ENCODE measurements at regions not wholly inside any gene's neighbourhood (a gene's known extent, or its start where the extent isn't known, plus 50 kb on each side); places are given as distances from the start of the nearest gene placed in this dataset.
"Not testable (repeated sequence)": the region's sequence is repeated elsewhere in the genome, so short reads cannot be mapped to it uniquely, and the experiment has no call there.

DNA sequence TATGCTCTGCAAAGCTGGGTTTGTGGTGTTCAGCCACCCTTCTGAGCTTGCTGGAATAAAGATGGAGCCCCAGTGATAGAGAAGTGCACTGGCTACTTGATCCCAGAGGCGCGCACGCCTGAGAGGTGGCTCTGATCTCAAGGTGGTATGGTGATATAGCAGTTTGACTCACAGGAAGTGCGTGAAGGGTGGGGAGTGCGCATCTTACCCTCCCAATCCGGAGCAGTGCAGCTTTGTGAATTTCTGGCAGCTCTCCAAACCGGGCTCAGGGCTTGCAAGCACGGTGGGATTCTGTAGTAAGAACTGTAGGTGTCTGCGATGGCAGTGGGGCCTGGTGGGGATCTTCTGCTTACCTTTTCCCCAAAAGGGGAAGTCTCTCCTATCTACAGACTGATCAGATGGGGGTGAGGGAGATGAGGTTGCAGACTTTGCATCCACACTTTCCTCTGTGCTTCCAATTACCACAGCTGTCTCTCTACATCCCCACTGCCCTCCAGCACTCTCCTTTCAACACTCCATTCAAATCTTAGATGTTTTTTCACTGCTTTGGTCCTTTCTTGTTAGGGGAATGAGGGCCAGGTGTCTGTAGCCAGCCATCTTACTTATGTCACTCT lies 197.4 kb upstream of the SLC38A2 start:
- DNase-seq = no peak

DNA sequence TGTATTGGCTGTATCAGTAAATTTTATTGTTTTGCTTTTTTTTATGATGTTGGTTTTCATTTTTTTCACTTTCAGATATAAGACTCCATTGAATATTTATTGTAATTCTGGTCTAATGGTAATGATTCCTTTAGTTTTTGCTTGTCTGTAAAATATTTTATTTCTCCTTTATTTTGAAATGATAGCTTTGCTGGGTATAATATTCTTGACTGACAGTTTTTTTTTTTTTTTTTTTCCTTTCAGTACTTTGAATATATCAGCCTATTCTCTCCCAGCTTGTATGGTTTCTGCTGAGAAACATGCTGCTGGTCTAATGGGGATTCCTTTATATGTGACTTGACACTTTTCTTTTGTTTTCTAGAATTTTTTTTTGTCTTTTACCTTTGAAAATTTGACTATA lies 195.1 kb upstream of the SLC38A2 start:
- DNase-seq = no peak

DNA sequence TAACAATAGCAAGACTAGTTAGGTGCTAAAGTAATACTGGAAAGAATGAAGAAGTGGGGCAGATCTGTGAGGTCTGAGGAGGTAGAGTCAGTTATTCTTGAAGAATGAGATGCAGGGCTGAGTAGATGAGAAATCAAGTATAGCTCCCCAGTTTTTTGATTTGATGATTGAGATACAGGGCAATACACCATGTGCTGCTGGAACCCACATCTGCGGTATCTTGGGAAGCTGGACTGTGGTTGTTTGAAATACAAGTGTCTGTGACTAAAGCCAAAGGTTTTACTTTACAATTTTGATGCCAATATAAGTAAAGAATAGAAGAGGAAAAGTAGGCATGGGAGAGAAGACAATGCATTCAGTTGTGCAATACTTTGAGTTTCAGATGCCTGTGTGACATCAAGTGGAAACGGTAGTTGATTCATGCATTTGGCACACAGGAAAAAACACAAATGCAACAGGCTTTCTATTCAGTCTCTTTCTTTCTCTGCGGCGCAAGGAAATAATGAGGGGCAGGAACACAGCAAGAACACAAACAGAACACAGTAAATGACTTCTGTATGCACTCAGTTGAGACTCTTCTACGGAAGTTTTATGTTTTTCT lies 190.2 kb upstream of the SLC38A2 start:
- no peak for DNase-seq

DNA sequence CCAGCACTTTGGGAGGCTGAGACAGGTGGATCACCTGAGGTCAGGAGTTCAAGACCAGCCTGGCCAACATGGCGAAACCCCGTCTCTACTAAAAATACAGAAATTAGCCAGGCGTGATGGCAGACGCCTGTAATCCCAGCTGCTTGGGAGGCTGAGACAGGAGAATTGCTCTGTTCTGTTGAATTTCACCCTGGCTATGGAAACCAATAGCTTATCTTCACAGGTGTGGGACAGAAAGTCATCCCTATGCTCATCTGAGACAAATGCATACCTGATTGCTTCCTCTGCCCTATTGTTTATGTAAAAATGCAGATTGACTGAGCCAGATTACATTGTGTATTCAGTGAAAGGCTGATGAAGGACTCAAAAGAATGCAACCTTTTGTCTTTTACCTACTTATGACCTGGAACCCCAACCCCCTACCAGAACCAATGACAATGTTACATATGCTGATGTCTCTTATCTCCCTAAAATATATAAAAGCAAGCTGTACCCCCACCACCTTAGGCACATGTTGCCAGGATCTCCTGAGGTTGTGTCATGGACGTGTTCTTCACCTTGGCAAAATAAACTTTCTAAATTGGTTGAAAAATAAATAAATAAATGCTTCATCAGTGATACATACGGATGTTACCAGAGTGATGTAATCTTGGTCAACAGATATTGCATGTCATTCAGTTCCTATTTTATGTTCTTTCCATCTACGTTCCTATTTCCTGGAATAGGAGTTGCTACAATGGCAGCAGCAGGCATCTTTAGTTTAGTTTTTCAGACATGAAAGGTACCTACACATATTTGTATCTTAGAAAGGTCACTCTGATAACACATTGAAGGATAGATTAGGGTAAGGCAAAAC lies 189.4 kb upstream of the SLC38A2 start:
- DNase-seq = not testable (repeated sequence)

DNA sequence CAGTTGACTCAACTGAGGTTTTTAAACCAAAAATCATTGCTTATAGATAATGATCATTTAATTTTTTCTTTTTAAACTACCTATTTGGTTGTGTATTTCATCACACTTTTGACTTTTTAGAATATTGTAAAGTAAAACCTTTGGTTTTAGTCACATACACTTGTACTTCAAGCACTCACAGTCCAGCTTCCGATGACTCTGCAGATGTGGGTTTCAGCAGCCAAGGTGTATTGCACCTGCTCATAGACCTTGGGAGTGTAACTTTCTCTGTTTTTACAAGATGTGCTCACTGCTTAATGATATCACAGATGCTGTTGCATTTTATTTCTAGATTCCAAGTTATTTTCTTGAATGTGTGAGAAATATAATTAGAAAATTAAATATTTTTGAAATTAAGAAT lies 188.3 kb upstream of the SLC38A2 start:
- DNase-seq = no peak

DNA sequence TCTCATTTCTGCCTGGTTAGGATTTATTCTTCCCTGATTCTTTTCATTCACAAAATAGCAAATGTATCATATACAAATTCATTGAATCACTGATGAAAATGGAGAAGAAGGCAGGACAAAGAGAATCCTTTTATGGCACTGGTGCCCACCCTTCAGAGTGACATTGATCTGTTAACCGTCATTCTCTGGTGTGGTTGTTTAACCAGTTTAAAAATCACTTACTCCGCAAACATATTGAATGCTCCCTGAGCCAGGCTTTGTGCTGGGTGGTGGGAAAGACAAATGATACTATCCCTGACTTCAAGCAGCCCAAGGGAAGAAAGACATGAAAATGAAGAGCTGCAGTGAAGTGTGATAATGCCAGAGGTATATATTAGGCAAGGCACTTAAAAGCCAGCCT lies 187.5 kb upstream of the SLC38A2 start:
- DNase-seq = no peak

DNA sequence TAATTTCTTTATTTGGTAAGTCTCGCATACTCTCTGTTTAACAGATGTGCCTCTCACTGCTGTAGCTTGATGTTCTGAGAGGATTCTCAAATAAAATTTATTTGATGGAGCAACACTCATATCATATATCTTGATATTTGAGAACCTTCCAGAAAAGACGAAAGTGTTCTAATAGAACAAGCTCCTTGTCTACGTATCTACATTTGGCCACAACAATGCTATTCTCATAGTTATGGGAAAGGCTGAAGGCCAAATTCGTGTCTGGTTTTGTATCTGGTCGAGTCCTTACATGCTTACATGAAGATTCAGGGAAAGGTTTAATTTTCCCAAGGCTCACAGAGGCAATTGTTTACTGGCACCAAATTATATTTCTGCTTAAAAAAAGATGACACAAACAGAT lies 186.7 kb upstream of the SLC38A2 start:
- DNase-seq = no peak

DNA sequence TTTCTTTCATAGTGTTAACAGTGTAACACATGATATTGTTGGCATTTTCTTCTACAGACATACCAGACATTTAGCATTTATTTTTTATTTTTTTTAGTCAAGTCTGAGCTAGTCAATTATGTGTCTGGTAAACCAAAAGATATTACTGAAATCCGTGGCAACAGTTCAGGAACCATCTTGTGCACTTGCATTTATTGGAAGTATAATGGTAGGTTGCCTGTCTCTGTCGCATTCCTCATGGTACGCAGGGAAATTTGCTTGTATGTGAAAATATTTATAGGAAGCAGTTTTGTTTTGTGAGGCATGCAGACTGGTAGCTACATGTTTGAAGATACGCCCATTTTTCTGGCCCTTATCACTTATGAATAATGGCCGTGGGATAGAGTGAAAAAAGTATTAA lies 186.1 kb upstream of the SLC38A2 start:
- no peak for DNase-seq

DNA sequence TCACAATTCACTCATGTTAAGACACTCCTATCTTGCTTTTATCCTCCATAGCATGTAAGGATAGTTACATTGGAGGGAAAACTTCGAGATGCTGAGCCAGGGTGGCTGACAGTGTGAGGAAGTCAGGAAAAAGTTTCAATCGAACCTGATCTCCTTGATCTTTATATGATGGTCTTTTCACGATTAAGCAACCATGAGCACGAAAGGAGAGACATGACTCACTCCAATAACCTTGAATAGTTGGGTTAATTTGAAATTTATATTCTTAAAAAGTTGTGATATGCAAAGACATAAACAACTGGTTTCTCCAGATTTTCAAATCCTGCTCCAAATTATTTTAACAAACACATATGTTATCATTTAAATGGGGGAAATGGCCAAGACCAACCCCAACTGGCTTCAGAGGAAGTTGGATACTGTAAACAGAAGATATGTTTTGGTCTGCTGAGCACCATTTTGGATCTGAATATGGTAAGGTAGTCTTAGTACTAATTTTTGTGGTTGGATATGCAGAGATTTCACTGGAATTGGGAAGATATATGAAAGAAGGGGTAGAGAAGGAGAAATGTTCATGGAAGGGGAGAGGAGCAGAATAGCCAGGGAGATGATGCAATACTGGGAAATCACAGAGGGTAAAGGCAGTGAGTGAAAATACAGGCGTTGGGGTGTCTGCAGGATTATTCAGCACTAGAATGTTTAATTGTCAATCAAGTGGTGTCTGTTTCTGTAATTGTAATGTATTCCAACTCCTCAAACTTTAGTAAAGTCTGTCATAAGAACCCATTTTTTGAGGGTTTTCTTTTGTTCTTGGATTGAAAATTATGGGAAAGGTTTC lies 185.2 kb upstream of the SLC38A2 start:
- DNase-seq = no peak

DNA sequence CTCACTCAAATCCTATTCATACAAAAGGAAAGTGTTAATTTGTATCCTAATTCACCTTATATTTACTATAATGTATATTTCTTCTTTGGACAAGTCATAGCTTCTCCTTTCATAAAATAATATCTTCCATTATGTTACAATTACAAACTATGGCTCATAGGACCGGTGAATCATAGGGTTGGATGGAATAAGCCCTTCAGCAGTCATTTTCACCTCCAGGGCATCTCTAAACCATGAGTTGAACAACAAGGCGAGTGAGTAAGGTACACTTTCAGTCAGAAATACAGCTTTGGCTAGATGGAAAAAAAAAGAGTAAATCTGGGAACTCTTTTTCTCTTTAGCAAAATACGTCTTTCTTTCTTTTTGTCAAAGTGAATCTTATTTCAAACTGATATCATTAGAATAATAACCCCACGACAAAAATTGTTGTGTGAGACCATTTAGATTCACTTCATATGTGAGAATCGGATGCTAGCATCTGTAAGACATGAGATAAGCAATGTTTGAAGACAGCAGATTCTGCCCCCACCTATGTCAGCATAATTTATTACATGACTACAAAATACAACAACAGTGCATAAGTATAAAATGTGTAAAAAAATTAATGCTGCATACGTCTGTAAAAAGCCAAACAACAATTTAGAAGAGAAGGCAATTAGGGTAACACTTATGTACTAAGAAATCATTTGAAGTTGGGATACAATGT lies 184.4 kb upstream of the SLC38A2 start:
- DNase-seq = no peak

DNA sequence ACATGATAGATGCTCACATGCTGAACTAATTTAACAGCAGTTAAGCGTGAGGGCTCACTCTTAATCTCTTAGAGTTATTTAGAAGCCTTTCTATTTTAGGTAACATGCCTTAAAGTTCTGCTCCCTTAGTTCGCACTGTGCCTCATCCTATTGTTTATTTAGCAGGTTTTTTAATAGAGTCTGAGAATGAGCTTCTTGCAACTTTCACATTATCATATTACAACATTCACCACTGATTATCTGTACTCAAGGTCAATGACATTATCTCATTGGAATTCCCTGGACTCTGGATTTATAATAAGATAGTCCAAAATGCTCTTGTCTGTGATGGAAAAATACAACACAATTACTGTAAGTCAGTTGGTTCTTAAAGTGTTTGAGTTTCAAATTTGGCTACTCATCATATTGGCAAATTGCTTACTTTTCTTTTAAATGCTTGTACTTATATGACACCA lies 183.6 kb upstream of the SLC38A2 start:
- DNase-seq = no peak

DNA sequence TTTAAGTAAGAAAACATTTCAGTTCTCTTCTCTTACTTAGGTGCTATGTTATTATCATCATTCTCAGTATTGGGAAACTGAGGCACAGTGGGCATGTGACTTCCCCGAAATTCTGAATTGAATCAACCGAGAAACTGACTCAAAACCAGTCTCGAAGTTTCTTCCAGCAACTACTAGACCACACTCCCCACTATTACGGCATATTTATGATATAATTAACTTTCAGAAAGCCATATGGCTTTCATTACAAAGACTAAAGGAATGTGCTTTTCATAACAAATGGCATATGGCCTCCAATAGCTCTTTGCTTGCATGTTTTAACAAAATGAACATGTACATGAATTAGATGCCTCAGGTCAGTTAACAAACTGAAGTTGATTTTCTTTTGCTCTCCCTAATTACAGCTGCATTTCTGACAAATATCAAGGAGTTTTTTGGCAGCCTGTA lies 182.9 kb upstream of the SLC38A2 start:
- no peak for DNase-seq

DNA sequence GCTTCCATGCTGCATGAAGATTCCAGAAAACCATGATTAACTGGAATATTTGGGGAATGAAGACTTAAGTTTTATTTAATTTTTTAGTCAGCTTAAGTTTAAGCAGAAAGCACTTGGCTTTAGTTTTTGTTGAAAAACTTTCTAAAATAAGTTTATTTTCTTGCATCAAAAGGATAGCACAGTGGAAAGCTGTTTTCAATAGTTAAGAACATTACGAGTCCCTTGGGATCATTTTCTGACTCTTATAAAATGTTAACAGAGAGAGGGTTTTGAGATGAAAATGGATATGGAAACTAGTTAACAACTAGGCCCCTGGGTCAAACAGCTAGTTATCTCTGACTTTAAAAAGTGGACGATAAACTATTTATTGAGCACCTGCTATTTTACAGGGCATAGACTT lies 181.9 kb upstream of the SLC38A2 start:
- DNase-seq = no peak

DNA sequence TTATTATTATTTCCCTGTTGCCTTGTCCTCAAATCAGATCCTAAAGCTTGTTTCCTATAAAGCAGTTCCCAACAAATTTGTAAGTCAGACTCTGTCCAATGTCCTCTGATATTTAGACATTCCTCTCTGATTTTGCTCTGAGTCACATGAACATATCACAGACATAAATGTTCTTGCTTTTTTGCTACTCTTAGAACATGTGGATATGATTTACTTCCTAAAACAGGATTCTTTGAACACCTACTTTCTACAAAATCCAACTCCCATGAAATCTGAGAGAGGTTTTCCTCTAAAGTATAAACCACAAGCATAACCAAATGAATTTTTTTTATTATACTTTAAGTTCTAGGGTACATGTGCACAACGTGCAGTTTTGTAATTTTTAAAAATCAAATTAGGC lies 181.3 kb upstream of the SLC38A2 start:
- no peak for DNase-seq

DNA sequence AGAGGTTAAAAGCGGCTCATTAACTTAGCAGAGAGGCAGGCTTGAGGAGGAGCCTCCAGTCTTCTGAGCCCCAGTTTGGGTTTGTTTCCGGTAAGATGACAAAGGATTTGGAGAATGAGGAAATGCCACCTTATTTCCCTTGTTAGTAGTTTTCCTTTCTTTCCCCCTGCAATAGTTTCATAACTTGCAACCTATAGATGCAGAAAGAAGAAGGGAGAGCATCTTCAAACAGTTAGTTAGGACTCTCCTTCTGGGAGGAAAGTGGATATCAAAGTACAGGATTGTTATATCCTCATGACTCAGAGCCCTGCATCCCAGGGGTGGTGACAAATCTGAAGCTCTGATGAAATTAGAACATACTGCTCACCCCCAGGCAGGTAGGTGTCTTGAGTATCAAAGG lies 180.7 kb upstream of the SLC38A2 start:
- no peak for DNase-seq

DNA sequence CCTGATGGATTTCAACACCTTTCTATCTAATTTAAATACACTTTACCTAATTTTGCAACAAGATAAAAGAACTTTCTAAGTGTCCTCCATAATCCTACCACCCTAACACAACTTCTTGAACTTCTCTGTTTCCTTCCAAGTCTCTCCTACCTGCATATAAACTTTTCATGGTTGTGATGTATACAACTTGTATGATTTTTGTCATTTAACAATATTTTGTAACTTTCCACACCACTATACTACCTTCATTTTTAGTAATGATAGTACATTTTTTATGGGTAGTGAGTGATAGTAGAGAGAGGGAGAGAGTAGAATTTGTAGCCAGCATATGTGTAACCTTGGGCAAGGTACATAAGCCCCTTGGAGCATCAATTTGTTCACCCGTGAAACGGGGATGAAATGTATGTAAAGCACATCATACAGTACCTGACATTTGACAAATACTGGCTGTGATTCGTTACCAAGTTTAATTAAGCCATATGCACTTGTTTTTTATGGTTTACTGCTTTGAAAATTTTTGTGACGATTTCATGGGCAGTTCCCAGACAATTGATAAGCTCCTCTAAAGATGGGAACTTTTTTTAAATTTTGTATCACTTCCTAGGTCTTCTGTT lies 177.8 kb upstream of the SLC38A2 start:
- no peak for DNase-seq

DNA sequence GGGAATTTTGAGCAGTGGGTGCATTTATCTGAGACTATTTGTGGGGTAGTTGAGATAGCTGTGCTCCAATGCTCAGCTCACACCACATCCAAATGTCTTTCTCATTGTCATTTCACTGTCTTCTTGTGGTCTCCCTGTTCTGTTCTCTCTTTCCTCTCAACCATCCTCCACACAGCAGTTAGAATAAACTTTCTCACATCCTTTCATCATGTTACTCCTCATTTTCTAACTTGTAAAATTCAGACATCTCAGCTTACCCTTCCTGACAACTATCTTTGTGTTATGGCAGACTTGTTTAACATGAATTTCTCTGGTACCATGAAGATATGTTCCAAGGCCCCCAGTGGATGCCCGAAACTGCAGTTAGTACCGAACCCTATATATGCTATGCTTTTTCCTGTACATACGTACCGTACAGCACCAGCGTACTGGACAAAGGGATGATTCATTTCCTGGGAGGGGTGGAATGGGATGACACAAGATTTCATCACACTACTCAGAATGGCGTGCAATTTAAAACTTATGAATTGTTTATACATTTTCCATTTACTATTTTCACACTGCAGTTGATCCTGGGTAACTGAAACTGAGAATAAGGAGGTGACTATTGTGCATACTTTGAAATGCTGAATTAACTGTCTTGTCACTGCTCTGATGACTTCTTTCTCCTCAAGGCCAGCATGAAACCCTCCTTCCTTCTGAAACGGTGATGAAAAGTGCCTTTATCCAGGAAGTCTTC lies 177.1 kb upstream of the SLC38A2 start:
- peak; percentile 26 for DNase-seq

DNA sequence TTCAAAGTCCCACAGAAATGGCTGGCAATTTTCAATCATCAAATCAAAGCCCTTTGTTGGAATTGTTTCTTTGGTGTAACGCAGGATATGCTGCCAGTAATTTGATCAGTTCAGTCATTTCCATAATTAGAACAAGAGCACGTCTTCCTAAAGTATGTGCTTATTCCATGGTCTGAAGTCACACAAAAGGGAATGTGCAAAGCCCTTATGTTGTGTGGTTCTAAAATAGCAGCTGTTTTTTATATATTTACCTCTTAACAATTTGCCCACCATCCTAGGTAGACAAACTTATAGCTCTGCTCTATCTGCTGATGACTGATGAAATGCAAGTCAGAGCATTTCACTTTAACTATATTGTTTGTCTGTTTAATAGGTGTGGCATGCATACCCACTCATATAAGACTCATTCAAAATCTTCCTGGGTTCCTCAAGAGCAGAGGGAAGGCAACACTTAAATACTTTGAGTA lies 176.1 kb upstream of the SLC38A2 start:
- DNase-seq = no peak

DNA sequence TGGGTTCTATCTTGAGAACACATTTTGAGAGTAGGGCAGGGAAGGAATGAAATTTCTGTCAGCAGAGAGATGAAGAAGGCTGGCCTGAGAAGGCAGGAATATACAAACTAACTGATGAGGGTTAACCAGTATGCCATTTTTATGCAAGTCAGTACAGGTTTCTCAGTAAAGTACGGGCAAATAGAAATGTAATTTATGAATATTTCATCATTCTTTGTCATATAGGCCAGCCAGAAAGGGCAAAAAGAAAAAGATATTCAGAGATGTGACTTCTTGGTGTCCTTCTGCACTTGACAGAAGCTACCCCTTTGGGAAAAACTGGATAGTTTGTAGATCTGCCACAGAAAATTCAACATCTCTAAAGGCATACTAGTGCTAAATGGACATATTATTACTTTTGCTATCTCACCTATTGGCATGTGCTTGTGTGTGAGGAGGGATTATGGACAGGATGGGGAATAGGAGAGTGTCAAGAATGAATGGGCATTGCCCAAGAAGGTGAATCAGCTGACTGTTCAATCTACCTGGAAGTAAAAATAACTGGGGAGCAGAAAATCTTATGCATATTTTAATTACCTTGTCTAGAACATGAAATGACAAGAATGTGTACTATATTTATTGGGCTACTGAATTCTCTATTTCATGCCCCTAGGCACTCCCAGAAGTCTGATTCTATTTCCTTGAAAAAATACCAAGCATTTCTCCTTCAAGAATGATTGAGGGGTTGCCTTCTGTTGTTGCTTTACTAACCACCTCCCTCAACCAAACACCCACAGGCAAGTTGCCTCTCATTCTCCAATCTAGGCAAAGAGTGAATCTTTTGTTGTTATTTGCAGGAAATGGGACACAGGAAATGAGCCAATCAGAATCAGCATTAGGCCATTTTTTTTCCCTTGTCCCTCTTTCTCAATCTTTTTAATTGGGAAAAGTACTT lies 175.1 kb upstream of the SLC38A2 start:
- no peak for DNase-seq
